Smooth muscle cell (in vitro differentiated cells): ENCODE measurements at regions not wholly inside any gene's neighbourhood (a gene's known extent, or its start where the extent isn't known, plus 50 kb on each side); places are given as distances from the start of the nearest gene placed in this dataset.
"Not testable (repeated sequence)": the region's sequence is repeated elsewhere in the genome, so short reads cannot be mapped to it uniquely, and the experiment has no call there.

Source experiments
- DNase-seq: peaks from one replicate; lab custom pipeline; 2025; ENCODE audit not compliant: unreplicated experiment; lab: John Stamatoyannopoulos, UW
- H2AFZ ChIP-seq: fragments of 200-600 bp; sonication (generic); 2 replicates; pipeline ENCODE4 v1.6.0; 2016; ENCODE audit warnings: antibody characterized with exemption, low read depth, mild to moderate bottlenecking
- H3F3A ChIP-seq: fragments of 200-600 bp; sonication (generic); 2 replicates; pipeline ENCODE4 v1.6.0; 2017; ENCODE audit warnings: antibody characterized with exemption, low read depth
- H3K27ac ChIP-seq: fragments of 200-600 bp; sonication (generic); 2 replicates; pipeline ENCODE4 v1.5.1; 2016; ENCODE audit warnings: low read depth, mild to moderate bottlenecking
- H3K27me3 ChIP-seq: fragments of 200-600 bp; sonication (generic); 2 replicates; pipeline ENCODE4 v1.6.1; 2016; ENCODE audit warnings: low read depth, mild to moderate bottlenecking
- H3K36me3 ChIP-seq: fragments of 200-600 bp; sonication (generic); 2 replicates; pipeline ENCODE4 v1.5.1; 2016; ENCODE audit warnings: low read depth
- H3K4me1 ChIP-seq: fragments of 200-600 bp; sonication (generic); 2 replicates; pipeline ENCODE4 v1.5.1; 2016; ENCODE audit warnings: low read depth
- H3K4me2 ChIP-seq: fragments of 200-600 bp; sonication (generic); 2 replicates; pipeline ENCODE4 v1.6.0; 2016; ENCODE audit warnings: mild to moderate bottlenecking
- H3K4me3 ChIP-seq: fragments of 200-600 bp; sonication (generic); 2 replicates; pipeline ENCODE4 v1.5.1; 2016; ENCODE audit warnings: mild to moderate bottlenecking
- H3K79me2 ChIP-seq: fragments of 200-600 bp; sonication (generic); 2 replicates; pipeline ENCODE4 v1.6.0; 2016; ENCODE audit warnings: low read depth, mild to moderate bottlenecking
- H3K9ac ChIP-seq: fragments of 200-600 bp; sonication (generic); 2 replicates; pipeline ENCODE4 v1.6.0; 2016; ENCODE audit warnings: low read depth
- H3K9me3 ChIP-seq: fragments of 200-600 bp; sonication (generic); replicated peaks from 2 replicates; pipeline ENCODE4 v1.5.1; 2016; ENCODE audit warnings: low read depth
- H4K20me1 ChIP-seq: fragments of 200-600 bp; sonication (generic); 2 replicates; pipeline ENCODE4 v1.6.0; 2016; ENCODE audit warnings: low read depth
- WGBS: methylation state at CpG from one replicate; pipeline ENCODE4 v1.1.7; 2016; ENCODE audit warnings: low lambda C conversion rate; 5-methylcytosine and 5-hydroxymethylcytosine counted together
- TF ChIP-seq, protein P1 (sequence below): fragments of 200-600 bp; sonication (generic); IDR thresholded peaks from 2 replicates; pipeline ENCODE4 v1.5.1; 2017; ENCODE audit warnings: borderline replicate concordance, mild to moderate bottlenecking, antibody characterized with exemption; ENCODE audit not compliant: insufficient read depth, poor library complexity, severe bottlenecking

DNA sequence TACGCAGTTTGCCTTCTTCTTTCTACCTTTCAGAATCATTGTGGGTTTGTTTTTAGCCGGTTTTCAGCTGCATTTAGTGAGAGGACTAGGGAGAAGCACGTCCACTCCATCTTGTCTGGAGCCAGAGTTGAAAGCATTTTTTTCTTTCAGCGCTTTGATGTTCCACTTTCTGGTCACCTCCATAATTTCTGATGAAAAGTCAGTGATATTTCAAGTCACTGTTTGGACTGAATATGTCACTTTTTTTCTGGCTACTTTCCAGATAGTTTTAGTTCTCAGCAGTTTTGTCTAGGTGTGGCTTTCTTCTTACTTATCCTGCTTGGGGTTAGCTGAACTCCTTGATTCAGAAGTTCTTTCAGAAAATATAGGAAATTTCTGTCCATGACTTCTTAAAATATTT, 123.9 kb upstream of the IER5L start:
- 90% methylated on average over 4 of the region's 4 CpGs for WGBS
- H3F3A ChIP-seq, result no peaks in the 10 kb centered on the region
- H3K9ac ChIP-seq, result no peak overlapping the region
- H3K4me3 ChIP-seq, result no peak overlapping the region
- no peak overlapping the region for H2AFZ ChIP-seq
- no peak for DNase-seq
- H3K4me2 ChIP-seq, result no peak overlapping the region
- H3K79me2 ChIP-seq, result no peaks in the 10 kb centered on the region
- no peaks in the 10 kb centered on the region for H3K27me3 ChIP-seq
- no peak overlapping the region for H3K27ac ChIP-seq
- H3K36me3 ChIP-seq, result no peaks in the 10 kb centered on the region
- no peaks in the 10 kb centered on the region for H4K20me1 ChIP-seq
- no peaks in the 10 kb centered on the region for H3K4me1 ChIP-seq
- TF ChIP-seq, protein P1, sequence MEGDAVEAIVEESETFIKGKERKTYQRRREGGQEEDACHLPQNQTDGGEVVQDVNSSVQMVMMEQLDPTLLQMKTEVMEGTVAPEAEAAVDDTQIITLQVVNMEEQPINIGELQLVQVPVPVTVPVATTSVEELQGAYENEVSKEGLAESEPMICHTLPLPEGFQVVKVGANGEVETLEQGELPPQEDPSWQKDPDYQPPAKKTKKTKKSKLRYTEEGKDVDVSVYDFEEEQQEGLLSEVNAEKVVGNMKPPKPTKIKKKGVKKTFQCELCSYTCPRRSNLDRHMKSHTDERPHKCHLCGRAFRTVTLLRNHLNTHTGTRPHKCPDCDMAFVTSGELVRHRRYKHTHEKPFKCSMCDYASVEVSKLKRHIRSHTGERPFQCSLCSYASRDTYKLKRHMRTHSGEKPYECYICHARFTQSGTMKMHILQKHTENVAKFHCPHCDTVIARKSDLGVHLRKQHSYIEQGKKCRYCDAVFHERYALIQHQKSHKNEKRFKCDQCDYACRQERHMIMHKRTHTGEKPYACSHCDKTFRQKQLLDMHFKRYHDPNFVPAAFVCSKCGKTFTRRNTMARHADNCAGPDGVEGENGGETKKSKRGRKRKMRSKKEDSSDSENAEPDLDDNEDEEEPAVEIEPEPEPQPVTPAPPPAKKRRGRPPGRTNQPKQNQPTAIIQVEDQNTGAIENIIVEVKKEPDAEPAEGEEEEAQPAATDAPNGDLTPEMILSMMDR, result no peak
- peaks cover 12% of the 10 kb centered on the region for H3K9me3 ChIP-seq

DNA sequence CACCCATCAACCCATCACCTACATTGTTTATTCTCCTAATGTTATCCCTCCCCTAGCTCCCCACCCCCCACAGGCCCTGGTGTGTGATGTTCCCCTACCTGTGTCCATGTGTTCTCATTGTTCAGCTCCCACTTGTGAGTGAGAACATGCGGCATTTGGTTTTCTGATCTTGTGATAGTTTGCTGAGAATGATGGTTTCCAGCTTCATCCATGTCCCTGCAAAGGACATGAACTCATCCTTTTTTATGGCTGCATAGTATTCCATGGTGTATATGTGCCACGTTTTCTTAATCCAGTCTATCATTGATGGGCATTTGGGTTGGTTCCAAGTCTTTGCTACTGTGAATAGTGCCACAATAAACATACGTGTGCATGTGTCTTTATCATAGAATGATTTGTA, 118.1 kb upstream of the IER5L start:
- DNase-seq, H3K4me1 ChIP-seq, H3K27me3 ChIP-seq, H3K9me3 ChIP-seq, H3K4me2 ChIP-seq, H3K4me3 ChIP-seq, H4K20me1 ChIP-seq, H3K36me3 ChIP-seq, H3F3A ChIP-seq, H3K79me2 ChIP-seq, H3K27ac ChIP-seq, H3K9ac ChIP-seq, H2AFZ ChIP-seq: not testable (repeated sequence)
- WGBS, result 69% methylated on average over 3 of the region's 3 CpGs

DNA sequence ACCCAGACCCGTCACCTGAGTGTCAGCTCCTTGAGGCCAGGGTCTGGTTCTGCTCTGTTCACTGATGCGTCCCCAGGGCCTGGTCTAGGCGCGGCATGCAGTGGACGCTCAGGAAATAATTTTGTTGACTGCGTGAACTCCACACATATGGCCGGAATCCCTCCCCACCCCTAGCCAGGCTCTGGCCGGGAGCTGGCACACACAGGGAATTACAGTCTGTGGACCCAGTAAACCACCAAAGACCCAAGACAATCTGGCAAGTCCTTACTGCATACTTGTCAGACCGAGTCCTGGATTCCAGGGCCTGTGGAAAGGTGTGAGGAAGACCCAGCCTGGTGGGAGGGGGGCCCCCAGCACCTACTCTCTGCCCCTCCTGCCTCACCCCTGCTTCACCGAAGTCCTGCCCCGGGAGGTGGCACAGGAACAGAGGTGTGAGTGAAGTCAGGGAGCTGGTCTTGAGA, 113.0 kb upstream of the IER5L start:
- Histone ChIP-seq H4K20me1 (no peaks in the 10 kb centered on the region), H3K4me2 (no peak overlapping the region), H3K4me1 (peaks cover 6% of the 10 kb centered on the region), H3F3A (no peaks in the 10 kb centered on the region), H3K36me3 (no peaks in the 10 kb centered on the region), H3K27me3 (no peaks in the 10 kb centered on the region), H3K4me3 (no peak overlapping the region), H3K9me3 (no peaks in the 10 kb centered on the region), H3K9ac (no peak overlapping the region), H2AFZ (no peak overlapping the region), H3K79me2 (no peaks in the 10 kb centered on the region), H3K27ac (no peak overlapping the region)
- TF ChIP-seq, protein P1, result no peak
- DNase-seq, result no peak
- 95% methylated on average over 11 of the region's 11 CpGs for WGBS

DNA sequence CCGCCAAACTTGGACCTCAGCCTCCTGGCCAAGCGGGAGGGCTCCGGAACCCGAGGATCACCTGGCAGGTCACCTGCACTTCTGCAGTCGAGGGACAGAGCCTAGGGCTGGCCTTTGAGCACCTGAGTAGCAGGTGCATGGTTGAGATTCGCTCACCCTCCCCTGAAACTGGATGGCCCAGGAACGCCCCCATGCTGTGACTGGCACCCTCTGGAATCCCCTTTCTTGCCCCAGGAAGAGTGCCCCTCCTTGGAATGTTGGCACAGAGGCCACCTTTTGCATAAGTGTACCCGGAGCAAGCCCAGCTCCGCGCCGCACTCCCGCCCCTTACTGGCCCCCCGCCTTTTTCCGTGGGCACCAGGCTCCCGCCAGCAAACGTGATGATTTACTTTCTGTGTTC, 112.5 kb upstream of the IER5L start:
- H3K27ac ChIP-seq, result no peak overlapping the region
- H3K9me3 ChIP-seq, result no peaks in the 10 kb centered on the region
- no peaks in the 10 kb centered on the region for H3K36me3 ChIP-seq
- H3F3A ChIP-seq, result no peaks in the 10 kb centered on the region
- no peaks in the 10 kb centered on the region for H4K20me1 ChIP-seq
- H3K9ac ChIP-seq, result no peak overlapping the region
- no peak for DNase-seq
- no peak overlapping the region for H3K4me3 ChIP-seq
- no peaks in the 10 kb centered on the region for H3K79me2 ChIP-seq
- TF ChIP-seq, protein P1, result no peak
- H3K4me1 ChIP-seq, result peaks cover 6% of the 10 kb centered on the region
- WGBS, result 89% methylated on average over 16 of the region's 16 CpGs
- no peaks in the 10 kb centered on the region for H3K27me3 ChIP-seq
- no peak overlapping the region for H2AFZ ChIP-seq
- H3K4me2 ChIP-seq, result no peak overlapping the region
